Kidney epithelial cell (primary cell): ENCODE measurements at regions not wholly inside any gene's neighbourhood (a gene's known extent, or its start where the extent isn't known, plus 50 kb on each side); places are given as distances from the start of the nearest gene placed in this dataset.

ENCODE experiments used
- DNase-seq: peaks from one replicate; pipeline ENCODE4 v3.0.0-alpha.2; 2010; ENCODE audit warnings: low read depth
- H3K27me3 ChIP-seq: 2 replicates; pipeline ENCODE4 v1.6.0; 2011; ENCODE audit warnings: low read length; ENCODE audit not compliant: control insufficient read depth, insufficient read depth
- H3K36me3 ChIP-seq: 2 replicates; pipeline ENCODE4 v1.5.1; 2011; ENCODE audit warnings: low read length; ENCODE audit not compliant: control insufficient read depth, insufficient read depth
- H3K4me3 ChIP-seq: 2 replicates; pipeline ENCODE4 v1.5.1; 2011; ENCODE audit warnings: low read depth, mild to moderate bottlenecking, control low read depth, low read length
- TF ChIP-seq, protein P1 (sequence below): IDR thresholded peaks from 2 replicates; pipeline ENCODE4 v1.5.1; 2011; ENCODE audit warnings: mild to moderate bottlenecking, moderate library complexity, low read length, control low read depth, inconsistent platforms; ENCODE audit not compliant: insufficient read depth, poor library complexity, severe bottlenecking

GRCh38 chr1:187947359-187947758 is 1118.6 kb downstream of the PLA2G4A start:
- Histone ChIP-seq H3K27me3 (no peaks in the 10 kb centered on the region), H3K36me3 (no peaks in the 10 kb centered on the region), H3K4me3 (no peak overlapping the region)
- DNase-seq = no peak
- TF ChIP-seq, protein P1, sequence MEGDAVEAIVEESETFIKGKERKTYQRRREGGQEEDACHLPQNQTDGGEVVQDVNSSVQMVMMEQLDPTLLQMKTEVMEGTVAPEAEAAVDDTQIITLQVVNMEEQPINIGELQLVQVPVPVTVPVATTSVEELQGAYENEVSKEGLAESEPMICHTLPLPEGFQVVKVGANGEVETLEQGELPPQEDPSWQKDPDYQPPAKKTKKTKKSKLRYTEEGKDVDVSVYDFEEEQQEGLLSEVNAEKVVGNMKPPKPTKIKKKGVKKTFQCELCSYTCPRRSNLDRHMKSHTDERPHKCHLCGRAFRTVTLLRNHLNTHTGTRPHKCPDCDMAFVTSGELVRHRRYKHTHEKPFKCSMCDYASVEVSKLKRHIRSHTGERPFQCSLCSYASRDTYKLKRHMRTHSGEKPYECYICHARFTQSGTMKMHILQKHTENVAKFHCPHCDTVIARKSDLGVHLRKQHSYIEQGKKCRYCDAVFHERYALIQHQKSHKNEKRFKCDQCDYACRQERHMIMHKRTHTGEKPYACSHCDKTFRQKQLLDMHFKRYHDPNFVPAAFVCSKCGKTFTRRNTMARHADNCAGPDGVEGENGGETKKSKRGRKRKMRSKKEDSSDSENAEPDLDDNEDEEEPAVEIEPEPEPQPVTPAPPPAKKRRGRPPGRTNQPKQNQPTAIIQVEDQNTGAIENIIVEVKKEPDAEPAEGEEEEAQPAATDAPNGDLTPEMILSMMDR = no peak

- no peak for DNase-seq
- no peaks in the 10 kb centered on the region for H3K36me3 ChIP-seq
- TF ChIP-seq, protein P1 = no peak
- H3K27me3 ChIP-seq = no peaks in the 10 kb centered on the region
- H3K4me3 ChIP-seq = no peak overlapping the region
These were observed 1119.5 kb downstream of the PLA2G4A start for GRCh38 chr1:187948170-187948794.

DNA sequence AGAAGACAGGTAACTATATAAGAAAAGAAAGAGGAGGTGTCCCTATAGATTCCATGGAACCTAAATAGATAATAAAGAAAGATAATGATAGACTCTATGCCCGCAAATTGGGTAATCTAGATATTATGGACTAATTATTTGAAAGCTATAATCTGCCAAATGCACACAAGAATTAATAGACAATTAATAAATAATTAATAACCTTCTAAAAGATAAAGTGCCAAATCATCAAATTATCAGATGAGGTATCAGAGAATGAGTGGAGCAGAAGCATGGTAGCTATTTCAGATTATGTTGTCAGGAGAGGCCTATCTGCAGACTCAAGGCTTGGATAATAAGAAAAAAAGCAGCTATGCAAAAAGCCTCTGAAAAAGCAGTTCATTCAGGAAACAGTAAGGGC is 1120.8 kb downstream of the PLA2G4A start:
- no peaks in the 10 kb centered on the region for H3K27me3 ChIP-seq
- no peak for DNase-seq
- no peak overlapping the region for H3K4me3 ChIP-seq
- H3K36me3 ChIP-seq = no peaks in the 10 kb centered on the region
- TF ChIP-seq, protein P1 = no peak

DNA sequence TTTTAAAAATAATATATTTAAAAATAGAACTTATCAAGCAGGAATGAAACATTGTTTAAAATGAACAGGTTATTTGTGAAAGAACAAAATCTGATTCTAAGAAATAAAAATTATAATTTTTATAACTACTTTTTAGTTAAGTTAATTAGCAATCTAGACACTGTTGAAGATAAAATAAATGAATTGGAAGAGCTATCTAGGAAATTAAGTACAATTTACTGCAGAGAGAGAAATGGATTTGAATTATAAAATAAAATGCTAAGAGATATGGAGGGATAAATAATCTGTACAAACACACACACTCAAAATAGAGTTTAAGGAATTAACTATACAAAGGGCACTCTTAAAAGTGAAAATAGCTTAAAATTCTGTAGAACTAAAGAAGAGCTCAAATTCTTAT is 1123.1 kb downstream of the PLA2G4A start:
- Histone ChIP-seq H3K36me3 (no peaks in the 10 kb centered on the region), H3K4me3 (no peak overlapping the region), H3K27me3 (no peaks in the 10 kb centered on the region)
- no peak for DNase-seq
- TF ChIP-seq, protein P1 = no peak

GRCh38 chr1:187952446-187952845 is 1123.7 kb downstream of the PLA2G4A start:
- DNase-seq = no peak

GRCh38 chr1:187956975-187957374 is 1128.2 kb downstream of the PLA2G4A start:
- H3K27me3 ChIP-seq = no peaks in the 10 kb centered on the region
- TF ChIP-seq, protein P1 = no peak
- DNase-seq = no peak
- H3K4me3 ChIP-seq = no peak overlapping the region
- H3K36me3 ChIP-seq = no peaks in the 10 kb centered on the region

More at GRCh38 chr1:187952446-187952845, 1123.7 kb downstream of the PLA2G4A start:
- Histone ChIP-seq H3K27me3 (no peaks in the 10 kb centered on the region), H3K4me3 (no peak overlapping the region), H3K36me3 (no peaks in the 10 kb centered on the region)
- TF ChIP-seq, protein P1 = no peak
